HUDEP-2 (cell line): ENCODE measurements at regions not wholly inside any gene's neighbourhood (a gene's known extent, or its start where the extent isn't known, plus 50 kb on each side); places are given as distances from the start of the nearest gene placed in this dataset.

Source experiments
- DNase-seq, 76 experiments: peaks; one replicate each; lab custom pipeline; 2025; ENCODE audit not compliant: unreplicated experiment in 76 of 76; lab: John Stamatoyannopoulos, UW

DNA sequence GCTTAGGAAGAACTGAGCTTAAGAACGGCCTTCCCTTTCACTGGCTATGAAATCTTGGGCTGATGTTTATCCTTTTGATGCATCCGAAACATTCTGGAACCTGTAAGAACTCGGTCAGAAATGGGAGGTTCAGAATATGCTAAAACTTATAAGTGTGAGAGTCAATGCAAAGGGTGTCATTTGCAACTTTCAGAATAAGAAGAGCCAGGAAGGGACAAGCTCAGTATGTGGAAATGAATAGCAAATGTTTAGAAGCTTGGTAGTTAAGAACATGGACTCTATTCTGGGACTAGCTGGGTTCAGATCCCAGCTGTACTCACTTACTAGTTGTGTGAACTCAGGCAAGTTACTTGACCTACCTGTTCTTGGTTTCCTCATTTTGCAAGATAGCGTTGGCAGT lies 234.1 kb downstream of the OMA1 start:
- DNase-seq: no peak

DNA sequence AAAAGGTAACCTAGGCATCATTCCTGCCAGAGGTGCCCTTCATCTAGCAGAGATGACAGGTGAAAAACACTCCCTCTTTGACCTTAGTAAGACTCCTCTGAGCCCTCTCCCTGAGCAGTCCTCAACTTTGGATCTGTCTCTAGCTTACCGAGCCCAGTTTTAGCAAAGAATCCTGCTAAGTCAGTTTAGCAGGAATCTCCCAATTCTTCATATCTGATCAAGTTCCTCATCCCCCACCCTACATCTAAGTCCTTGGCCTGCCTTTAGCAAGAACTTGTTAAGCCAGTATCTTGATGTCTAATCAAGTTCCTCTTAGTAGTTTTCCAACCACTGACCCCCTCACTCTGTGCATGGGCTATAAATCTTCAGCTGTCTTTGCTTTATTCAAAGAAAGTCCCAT lies 235.6 kb downstream of the OMA1 start:
- DNase-seq: no peak

DNA sequence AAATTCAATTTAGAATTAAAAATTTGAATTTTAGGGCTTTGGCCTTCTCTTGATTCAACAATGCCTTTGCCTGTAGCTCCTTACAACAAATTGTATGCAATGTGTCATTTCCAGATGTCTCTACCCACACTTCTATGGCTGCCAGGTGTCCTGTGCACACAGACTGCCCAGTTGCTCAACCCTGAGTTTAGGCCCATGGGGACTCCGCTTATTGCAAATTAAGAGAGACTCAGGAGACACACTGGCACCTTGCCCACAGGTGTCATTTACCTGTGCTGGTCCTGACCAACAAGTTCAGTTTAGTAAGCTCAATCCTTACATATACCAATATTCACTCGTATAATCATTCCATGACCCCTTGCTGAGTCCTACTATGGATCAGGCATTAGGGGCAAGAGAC lies 236.1 kb downstream of the OMA1 start:
- no peak for DNase-seq

DNA sequence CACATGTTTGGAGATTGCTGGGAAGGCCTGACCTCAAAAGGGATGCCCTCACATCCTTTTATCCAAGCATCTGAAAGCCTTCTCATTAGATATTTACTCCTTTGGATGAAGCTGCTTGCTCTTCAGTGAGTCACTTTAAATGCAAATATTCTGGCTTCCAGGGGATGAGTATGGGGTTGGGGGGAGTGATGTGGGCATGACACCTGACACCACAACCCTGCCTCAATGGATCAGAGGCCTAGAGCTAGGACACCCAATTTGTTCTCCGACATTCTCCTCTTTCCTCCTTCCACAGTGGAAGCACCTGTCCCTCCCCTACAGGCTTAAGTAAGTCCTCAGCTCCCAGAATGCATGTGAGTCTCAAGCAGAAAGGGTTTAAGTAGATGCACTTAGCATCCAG lies 238.3 kb downstream of the OMA1 start:
- no peak for DNase-seq

DNA sequence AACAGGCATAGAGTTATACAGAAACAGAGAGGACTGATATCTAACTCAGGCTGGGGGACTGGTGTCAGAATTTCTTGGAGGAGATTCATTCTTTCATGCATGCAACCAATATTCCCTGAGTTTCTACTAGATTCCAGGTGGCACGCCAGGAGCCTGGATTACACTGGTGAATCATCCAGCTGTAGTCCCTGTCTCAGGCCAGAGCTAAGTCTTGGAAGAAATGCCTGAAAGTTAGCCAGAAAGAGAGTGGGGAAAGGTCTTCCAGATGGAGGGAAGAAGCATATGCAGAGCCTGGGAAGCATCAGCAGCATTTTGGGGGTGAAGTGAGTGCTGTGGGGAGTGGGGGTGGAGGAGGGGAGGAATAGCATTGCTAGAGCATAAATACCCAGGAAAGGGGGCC lies 239.1 kb downstream of the OMA1 start:
- no peak for DNase-seq

DNA sequence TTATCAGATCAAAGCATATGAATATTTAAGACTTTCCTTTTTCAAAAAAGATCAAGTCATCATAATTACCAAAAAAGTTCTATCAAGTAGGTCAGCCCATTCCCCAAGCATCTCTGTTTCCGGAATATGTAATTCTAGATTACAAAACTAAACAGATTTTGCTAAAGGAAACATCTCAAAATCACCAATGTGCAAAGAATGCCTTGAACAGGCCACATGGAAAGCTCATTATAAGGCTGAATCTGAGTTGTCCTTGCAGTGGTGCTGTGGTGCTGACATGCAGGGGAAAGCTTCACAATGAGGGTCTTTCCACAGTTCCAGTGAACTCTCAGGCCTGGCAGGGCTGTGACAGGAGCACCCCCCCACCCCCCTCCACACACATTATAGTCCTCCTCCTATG lies 240.9 kb downstream of the OMA1 start:
- DNase-seq: no peak

DNA sequence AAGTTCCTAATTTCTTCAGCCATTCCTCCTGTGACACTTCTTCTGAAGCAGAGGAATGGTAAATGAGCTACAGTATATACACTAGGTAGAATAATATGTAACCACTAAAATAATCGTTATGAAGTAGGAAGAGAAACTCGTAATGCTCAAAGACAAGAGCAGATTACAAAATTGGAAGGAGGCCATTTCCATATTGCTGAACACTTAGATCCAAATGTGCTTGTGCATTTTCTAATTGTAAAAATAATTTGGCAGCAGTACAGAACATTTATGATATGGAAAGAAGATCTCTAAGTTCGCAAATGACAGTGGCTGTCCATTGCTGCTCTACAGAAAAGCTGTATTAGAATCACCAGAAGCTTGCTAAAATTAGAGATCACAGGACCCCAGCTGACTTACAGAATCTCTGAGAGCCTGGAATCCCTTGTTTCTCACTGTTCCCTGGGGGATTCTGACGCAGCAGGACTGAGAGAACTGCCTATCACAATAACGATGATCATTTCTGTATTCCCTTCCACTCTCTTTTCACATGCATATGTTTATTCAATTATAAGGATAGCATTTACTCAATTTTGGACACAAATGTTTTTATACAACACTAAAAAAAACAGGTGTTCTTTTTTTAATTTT lies 242.1 kb downstream of the OMA1 start:
- DNase-seq: no peak

DNA sequence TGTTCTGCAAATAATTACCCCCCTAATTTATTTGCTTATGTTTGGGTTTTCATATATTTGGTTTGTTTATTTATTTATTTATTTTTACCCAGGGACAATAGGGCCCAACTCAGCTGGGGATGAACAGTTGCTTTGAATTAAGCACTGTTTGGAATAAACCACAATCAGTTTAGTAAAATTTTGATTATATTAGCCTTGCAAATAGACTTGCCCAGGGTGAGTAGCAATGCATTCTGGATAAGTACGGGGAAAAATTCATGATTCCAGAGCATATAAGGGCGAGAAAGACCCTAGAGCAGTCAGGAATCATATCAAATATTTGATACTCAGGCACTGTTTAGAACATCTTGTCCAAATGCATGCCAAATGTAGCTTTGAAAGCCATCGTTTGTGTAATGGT lies 242.7 kb downstream of the OMA1 start:
- no peak for DNase-seq

DNA sequence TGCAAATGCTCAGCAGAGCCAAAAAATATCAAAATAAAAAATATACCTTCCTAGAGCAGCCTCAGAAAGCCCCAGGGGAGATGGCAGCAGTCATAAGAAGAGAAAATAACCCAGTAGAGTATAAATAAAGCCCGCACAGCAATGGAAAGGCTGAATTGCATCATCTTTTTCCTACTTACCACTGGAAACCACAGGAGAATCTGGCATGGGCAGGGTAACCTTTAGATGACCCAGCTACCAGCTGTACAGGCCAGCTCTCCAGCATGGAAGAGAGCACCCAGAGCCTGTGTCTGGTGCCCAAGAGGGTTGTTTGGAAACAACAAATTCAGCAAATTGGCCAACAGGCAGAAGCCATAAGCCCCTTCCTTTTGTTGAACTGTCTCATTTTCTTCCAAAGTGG lies 253.1 kb downstream of the OMA1 start:
- DNase-seq: no peak

DNA sequence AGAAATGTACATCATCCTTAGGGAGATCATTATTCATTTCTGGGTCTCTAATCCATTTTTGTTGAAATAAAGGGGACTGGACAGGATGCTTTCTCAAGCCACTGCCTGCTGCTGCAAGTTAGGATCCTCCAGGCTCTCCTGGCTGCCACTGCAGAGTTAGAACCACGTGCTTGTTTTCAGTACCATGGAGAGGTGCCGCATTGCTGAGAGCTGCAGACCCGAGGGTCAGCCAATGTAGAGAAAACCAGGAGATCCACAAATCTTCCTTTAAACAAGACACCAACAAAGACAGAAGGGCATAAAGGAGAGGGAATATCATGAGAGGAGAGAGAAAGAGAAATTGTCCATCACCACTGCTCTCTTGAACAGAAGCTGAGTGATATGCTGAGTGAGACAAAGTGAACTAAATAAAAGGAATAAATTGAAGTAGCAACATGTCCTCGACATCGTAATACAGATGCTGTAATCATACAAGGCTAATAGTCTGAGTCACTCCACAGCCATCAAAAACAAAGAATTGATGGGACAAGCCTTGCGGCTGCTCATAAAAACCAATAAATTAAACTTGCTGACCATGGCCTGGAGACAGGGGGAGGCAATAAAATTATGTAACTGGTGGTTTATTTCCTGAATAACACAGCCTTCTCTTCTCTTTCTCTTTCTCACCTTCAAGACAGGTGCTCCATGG lies 255.7 kb downstream of the OMA1 start:
- DNase-seq: peak in 4 of 76 experiments; percentile 1 to 16 (median 5)

DNA sequence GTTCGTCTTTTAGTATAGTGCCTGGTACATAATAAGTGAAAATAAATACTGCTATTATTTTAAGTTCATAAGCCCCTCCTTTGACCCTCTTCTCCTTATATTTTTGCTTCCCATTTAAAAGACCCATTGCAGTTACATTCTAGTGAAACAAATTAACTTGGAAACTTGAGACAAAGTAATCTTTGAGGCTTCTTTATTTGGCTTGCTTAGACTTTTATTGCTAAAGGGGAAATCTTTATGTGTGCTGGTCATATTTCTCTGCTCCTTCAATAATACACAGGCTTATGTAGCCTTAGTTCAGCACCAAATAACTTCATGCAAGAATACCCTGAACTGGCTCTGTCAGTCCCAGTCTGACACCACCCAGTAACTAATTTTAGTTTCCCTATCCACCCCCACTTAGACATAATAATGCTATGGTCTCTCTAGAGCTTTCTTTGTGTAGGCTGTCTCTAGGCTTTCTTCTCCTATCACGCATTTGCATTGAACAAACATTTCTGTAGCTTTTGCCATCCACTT lies 257.8 kb downstream of the OMA1 start:
- DNase-seq: no peak

DNA sequence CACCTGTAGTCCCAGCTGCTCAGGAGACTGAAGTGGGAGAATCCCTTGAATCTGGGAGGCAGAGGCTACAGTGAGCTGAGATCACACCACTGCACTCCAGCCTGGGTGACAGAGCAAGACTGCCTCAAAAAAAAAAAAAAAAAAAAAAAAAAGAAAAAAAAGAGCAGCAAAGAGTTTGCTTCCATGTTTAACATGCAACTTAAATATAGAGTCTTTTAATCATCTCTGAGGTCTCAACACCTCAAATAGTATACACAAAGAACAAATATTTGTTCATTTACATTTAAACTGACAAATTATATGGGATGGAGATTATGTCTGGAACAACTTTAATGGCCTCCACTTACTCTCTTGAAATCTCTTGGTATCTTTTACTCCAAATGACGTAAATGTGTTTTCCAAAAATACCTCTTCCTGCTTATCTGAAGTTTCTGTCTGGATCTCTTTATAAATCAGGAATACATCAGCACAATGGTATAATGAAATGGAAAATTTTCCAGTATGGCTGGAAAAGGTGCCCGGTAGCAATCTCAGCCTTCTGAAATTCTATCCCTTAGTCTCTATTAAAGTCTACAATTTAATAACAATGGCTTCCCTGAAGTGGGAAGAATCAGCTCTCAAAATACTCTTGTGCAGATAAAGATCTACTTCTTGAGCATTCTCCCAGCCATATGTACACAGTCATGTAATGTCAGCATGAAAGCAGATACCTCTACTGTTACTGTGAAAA lies 258.5 kb downstream of the OMA1 start:
- DNase-seq: no peak

DNA sequence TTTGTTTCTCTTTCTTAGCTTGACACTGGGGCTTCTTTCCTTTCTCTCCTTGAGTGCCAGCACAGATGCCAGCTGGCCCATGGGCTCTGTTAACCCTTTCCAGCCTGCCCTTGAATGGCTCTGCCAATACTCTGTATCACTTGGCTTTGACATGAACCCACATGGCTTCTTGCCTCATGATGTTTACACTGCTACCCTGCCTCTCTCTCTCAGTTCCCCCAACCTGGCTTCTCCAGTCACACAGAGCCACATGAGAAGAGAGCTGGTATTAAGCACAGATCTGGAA lies 262.4 kb downstream of the OMA1 start:
- no peak for DNase-seq

DNA sequence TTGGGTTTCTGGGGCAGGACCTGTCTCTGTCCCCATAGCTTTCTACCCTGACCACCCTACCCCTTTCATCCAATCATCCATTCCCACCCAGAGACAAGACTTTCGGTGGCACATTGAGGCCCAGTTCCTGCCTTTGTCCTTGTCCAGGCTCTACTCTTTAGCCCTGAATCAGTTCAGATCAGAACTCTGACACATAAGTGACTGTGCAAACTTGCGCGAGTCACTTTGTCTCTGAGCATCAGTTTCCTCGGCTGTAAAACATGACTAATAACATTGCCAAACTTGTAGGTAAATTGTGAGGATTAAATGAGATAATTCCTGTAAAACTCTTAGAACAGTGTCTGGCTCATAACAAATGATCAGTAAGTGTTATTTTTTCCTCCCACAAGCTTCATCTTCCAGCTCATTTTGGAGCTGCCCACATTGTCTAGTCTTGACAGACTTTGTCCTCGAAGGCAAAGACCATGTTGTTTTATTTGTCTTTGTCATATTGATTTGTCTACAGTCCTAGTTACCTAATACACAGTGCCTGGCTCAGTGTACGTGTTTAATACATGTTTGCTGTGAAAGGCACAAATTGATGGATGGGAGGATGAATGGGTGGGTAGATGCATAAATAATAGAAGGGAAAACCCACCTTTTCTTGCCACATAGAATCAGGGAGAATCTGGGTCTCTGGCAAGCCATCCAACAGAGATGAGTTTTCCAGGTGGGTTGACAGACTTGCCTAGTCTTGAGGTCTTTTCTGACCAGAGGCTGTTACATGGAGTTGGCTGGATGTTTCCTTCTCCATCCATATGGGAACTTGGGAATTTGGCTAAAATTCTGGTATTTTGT lies 262.9 kb downstream of the OMA1 start:
- DNase-seq: no peak

DNA sequence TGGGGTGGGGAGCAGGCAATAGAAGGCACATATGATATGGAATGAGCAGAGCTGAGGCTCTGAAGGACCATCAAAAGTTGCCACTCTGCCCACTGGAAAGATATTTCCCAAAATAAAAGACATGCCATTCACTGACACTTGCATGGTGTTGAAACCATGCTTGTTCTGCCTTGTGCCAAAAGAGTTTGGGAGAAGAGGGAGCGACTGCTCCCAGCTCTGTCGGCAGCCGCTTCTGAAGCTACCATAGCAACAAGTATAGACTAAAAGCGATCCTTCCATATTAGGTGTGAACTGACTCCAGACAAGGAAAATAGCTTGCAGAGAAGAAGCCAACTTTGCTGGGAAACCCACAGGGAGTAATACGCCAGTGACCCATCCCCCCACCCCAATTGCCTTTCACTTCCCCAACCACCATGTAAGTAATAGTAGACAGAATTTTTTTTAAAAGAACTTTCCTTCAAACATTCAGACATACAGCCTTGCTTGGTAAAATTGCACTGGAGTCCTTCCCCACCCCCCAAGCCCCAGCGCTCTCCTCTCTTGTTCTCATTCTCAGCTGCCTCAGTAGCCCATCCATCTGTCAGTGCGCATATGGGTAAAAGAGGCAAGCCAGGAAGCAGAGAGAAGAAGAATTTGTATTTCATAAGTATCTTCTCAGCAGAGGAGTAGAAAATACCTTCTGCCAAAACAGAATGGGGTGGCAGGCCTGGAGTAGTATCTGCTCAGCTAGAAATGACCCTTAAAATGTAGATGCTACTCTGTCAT lies 263.7 kb downstream of the OMA1 start:
- no peak for DNase-seq

DNA sequence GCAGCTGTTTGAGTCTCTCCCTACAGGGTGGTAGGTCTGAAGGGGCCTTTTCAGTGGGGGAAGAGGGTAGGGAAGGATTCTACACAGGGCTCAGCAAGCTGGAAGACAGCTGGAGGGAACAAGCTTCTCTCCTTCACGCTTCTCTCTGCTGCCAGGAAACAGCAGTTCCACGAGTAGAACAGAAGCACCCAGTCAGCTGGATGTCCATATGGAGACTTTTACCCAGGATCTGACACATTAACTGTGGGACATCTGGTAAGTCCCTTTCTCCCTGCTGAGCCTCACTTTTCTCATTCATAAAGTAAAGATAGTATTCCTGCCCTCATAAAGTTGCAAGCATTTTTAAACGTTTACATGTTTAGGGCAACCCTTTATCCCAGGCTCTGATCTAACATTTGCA lies 280.3 kb downstream of the OMA1 start:
- no peak for DNase-seq

DNA sequence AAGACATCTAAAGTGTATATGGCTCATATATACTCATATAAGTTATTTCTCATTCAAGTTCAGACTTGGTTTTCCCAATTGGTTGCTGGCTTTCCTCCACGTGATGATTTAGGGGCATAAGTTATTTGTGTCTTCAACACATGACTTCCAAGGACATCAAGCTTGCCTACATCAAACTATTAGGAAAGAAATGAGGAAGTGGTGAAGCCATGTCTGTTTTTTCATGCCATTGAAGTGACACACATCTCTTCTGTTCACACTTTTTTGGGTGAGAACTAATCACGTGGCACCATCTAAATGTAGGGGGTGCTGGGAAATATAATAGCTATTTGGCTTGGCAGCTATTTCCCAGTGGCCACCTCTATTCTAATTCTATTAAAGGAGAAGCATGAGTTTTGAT lies 282.1 kb downstream of the OMA1 start:
- no peak for DNase-seq

DNA sequence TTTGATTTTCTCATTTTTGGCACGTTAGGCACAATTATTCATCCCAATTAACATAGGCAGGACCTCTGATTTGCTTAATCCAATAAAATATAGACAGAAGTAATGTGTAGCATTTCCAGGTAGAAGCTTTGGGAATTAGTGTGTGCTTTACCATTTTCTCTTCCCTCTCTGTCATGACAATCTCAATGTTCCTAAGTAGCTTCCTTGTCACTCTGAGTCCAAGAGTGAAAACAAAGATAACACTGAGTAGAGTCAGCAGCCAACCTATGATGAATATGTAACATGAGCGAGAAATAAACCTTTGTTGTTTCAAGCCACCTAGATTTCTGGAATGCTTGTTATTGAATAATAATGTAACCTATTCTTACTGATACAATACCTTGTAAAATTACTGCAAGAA lies 283.8 kb downstream of the OMA1 start:
- DNase-seq: no peak

DNA sequence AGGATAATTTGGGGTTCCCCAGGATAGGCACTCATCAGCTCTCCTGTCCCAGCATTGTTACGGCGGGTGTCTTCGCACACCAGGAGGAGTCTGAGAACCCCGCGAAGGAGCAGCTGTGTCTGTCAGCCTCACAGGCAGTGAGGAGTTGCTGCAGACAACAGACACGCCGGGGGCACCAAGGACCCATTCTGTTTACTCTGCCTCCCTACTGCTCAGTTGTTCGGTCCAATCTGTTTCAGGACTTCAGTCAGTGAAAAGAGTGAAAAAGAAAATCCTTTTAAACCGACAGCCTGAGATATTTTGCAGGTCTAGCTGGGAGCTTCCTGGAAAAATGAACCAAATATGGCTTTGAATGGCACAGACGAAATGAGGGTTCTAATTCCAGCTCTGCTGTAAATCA lies 288.4 kb downstream of the OMA1 start:
- no peak for DNase-seq

DNA sequence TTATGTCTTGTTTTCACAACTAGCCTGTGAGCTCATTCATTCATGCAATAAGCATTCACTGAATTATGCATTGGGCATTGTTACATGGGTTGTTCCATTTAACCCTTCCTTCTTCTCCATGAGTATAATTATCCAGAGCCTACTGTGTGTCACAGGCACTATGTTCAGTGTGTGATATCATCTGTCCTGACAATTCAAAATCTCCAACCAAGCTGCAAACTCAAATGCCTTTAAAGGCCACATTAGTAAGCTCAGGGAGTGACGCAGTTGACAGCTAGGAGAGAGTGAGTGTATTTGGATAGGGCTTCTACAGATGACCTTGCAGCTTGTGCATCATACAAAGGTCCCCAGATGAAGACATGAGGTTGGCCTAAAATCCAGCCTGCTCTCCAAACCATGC lies 289.5 kb downstream of the OMA1 start:
- DNase-seq: no peak

DNA sequence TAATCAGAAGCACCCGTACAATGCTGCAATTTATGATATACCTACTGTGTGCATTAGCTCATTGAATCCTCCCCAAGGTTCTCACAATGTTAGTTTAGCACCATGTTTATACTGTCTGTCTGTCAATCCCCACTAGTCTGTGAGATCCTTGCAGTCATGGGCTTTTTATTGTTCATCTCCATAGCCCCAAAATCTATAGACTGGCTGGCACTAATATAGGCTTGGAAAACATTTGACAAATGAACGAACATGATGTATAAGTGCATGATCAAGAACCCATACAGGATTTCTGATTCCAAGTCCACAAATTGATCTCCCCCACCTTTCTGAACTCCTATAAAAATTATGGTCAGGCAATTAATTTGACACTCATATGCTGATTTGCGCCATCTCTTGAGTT lies 290.0 kb downstream of the OMA1 start:
- DNase-seq: no peak
